Chondrocyte (in vitro differentiated cells): ENCODE measurements at regions not wholly inside any gene's neighbourhood (a gene's known extent, or its start where the extent isn't known, plus 50 kb on each side); places are given as distances from the start of the nearest gene placed in this dataset.

ENCODE experiments used
- DNase-seq: peaks from one replicate; pipeline ENCODE4 v3.0.0; 2021; ENCODE audit warnings: mixed read lengths, low spot score
- H3K27ac Mint-ChIP-seq: one replicate; pipeline ENCODE4 v1.8.0; 2021; ENCODE audit warnings: mild to moderate bottlenecking, moderate library complexity, mixed read lengths; ENCODE audit not compliant: unreplicated experiment
- H3K27me3 Mint-ChIP-seq: 2 replicates; pipeline ENCODE4 v1.8.0; 2021; ENCODE audit warnings: low read depth, mixed read lengths
- H3K36me3 Mint-ChIP-seq: 2 replicates; pipeline ENCODE4 v1.8.0; 2021; ENCODE audit warnings: low read depth, mixed read lengths
- H3K4me1 Mint-ChIP-seq: 2 replicates; pipeline ENCODE4 v1.8.0; 2021; ENCODE audit warnings: low read depth, mild to moderate bottlenecking, mixed read lengths
- H3K4me3 Mint-ChIP-seq: one replicate; pipeline ENCODE4 v1.8.0; 2021; ENCODE audit warnings: mild to moderate bottlenecking, moderate library complexity, mixed read lengths; ENCODE audit not compliant: unreplicated experiment
- H3K9me3 Mint-ChIP-seq: 2 replicates; pipeline ENCODE4 v1.8.0; 2021; ENCODE audit warnings: low read depth, mixed read lengths
- TF ChIP-seq, protein P1 (sequence below): fragments of 200-600 bp; sonication (generic); IDR thresholded peaks from 2 replicates; pipeline ENCODE4 v1.5.0; 2021; ENCODE audit warnings: antibody characterized with exemption, mild to moderate bottlenecking, moderate library complexity

DNA sequence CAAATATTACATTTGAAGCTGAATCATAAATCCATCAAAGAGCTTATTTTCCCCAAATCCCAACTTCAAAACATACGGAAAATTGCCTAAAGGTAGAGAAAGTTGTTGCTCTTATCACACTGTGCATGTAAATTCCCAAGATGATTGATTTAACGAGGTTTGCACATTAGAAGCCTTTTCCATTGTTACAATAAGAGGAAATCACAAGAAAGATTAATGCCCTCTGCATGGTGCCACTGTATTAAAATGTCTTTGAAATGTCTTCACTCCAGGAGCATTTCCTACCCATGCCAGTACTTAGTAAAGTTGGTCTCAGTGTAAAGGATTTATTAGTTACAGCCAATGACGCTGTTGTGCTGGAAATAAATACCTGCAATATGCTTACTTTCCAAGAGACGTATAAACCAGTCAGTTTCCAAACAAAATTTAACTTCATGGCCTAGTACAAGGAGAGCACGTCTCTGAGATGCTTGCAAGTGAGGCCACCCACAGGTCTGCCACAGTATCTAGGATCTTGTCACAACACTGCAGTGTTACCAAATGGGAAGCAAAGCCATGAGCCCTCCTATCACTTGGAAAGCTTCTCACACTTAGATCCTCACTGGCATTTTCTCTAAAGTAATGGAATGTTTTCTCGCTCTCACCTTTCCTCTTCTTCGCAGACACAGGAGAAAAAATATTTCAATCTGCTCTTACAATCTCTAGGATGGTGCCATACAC, 112.4 kb downstream of the CETN3 start:
- no peak for DNase-seq
- peaks cover 3% of the 10 kb centered on the region for H3K9me3 Mint-ChIP-seq
- H3K4me3 Mint-ChIP-seq, result no peak overlapping the region
- no peaks in the 10 kb centered on the region for H3K36me3 Mint-ChIP-seq
- no peaks in the 10 kb centered on the region for H3K4me1 Mint-ChIP-seq
- no peak overlapping the region for H3K27ac Mint-ChIP-seq
- TF ChIP-seq, protein P1, sequence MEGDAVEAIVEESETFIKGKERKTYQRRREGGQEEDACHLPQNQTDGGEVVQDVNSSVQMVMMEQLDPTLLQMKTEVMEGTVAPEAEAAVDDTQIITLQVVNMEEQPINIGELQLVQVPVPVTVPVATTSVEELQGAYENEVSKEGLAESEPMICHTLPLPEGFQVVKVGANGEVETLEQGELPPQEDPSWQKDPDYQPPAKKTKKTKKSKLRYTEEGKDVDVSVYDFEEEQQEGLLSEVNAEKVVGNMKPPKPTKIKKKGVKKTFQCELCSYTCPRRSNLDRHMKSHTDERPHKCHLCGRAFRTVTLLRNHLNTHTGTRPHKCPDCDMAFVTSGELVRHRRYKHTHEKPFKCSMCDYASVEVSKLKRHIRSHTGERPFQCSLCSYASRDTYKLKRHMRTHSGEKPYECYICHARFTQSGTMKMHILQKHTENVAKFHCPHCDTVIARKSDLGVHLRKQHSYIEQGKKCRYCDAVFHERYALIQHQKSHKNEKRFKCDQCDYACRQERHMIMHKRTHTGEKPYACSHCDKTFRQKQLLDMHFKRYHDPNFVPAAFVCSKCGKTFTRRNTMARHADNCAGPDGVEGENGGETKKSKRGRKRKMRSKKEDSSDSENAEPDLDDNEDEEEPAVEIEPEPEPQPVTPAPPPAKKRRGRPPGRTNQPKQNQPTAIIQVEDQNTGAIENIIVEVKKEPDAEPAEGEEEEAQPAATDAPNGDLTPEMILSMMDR, result no peak
- H3K27me3 Mint-ChIP-seq, result no peaks in the 10 kb centered on the region

DNA sequence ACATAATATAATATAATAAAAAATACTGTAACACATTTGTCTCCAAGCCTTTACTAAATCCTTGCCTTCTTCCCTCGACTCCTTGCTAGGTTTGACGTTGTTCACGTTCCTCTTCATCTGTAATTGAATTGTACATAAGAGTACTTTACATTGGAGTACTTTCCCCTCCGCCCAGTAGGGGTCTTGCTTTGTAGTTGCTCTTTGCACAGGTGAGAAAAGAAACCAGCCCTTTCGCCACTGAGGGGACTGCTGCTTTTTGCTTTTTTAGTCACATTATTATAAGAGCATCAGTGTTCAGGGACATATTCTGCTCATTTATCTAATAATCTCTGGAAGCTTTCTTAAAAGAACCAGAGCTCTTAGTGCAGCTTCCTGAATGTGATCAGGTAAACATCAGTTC, 115.0 kb downstream of the CETN3 start:
- no peak overlapping the region for H3K27ac Mint-ChIP-seq
- no peaks in the 10 kb centered on the region for H3K36me3 Mint-ChIP-seq
- TF ChIP-seq, protein P1, result no peak
- H3K9me3 Mint-ChIP-seq, result peaks cover 3% of the 10 kb centered on the region
- DNase-seq, result no peak
- no peak overlapping the region for H3K4me3 Mint-ChIP-seq
- no peaks in the 10 kb centered on the region for H3K4me1 Mint-ChIP-seq
- no peaks in the 10 kb centered on the region for H3K27me3 Mint-ChIP-seq

DNA sequence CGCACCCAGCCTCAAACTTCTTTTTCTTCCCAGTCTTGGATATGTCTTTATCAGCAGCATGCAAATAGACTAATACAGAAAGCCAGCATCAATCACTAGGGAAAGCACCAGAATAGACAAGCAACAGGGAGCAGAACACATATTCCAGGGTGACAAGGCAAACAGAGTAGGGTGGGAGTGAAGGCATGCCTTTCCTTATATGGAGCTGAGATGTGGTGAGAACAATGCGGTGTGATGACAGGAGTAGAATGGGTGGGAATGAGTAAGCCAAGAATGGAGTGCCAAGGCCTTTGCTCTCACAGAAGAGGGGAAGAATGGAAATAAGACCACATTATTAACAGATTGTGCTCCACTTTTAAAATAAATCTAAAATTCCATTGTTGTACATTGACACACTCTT, 115.6 kb downstream of the CETN3 start:
- Mint-ChIP-seq H3K9me3 (peaks cover 3% of the 10 kb centered on the region), H3K36me3 (no peaks in the 10 kb centered on the region), H3K27ac (no peak overlapping the region), H3K4me3 (no peak overlapping the region), H3K27me3 (no peaks in the 10 kb centered on the region), H3K4me1 (no peaks in the 10 kb centered on the region)
- no peak for DNase-seq
- TF ChIP-seq, protein P1, result no peak

DNA sequence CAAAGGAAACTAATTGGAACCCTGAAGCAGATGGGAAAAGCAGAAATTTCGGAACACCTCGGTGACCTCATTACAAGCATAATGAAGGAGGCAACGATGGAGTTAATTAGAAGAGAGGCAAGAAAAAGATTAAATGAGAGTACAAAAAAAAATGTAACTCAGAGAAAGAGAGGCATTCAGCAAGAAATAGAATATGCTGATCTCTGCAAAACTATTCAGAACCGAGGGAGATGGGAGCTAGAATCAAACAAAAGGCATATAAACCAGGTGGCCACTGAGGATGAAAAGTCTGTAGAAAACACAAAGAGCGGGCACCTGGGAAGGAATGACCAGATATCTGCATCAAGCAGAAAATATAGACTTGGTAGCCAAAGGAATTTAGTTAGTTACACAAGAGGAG, 118.9 kb downstream of the CETN3 start:
- DNase-seq, result no peak
- Mint-ChIP-seq H3K27me3 (no peaks in the 10 kb centered on the region), H3K4me1 (no peaks in the 10 kb centered on the region), H3K9me3 (peaks cover 3% of the 10 kb centered on the region), H3K36me3 (no peaks in the 10 kb centered on the region), H3K27ac (no peak overlapping the region), H3K4me3 (no peak overlapping the region)
- TF ChIP-seq, protein P1, result no peak

DNA sequence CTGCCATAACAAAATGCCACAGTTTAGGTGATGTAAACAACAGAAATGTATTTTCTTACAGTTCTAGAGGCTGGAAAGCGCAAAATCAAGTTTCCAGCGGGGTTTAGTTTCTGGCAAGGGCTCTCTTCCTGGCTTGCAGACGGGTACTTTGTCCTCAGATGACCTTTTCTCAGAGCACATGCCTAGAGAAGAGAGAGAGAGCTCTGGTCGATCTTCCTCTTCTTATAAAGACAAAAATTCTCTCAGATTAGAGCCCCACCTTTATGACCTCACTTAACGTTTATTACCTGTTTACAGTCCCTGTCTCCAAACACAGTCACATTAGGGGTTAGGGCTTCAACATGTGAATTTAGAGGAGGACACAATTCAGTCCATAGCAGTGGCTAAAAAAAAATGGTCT, 119.7 kb downstream of the CETN3 start:
- Mint-ChIP-seq H3K4me3 (no peak overlapping the region), H3K4me1 (no peaks in the 10 kb centered on the region), H3K36me3 (no peaks in the 10 kb centered on the region), H3K9me3 (peaks cover 3% of the 10 kb centered on the region), H3K27ac (no peak overlapping the region), H3K27me3 (no peaks in the 10 kb centered on the region)
- no peak for DNase-seq
- TF ChIP-seq, protein P1, result no peak
